ENCODE measurements at regions not wholly inside any gene's neighbourhood (a gene's known extent, or its start where the extent isn't known, plus 50 kb on each side); places are given as distances from the start of the nearest gene placed in this dataset.

GRCh38 chr2:211132573-211132972 is 576.2 kb downstream of the CPS1 start:
- Histone ChIP-seq H3K9me3 (no peaks in the 10 kb centered on the region), H3K36me3 (no peaks in the 10 kb centered on the region), H3K27me3 (no peaks in the 10 kb centered on the region), H3K27ac (no peak overlapping the region), H3K4me3 (no peak overlapping the region), H3K4me1 (no peaks in the 10 kb centered on the region)
- no peak for DNase-seq
- intact Hi-C loops (cut with DNase I; ENCODE audit: low total_unique reads), result no loop called here
- TF ChIP-seq EP300 (IDR thresholded peaks at IDR 0.05) (no peak), POLR2AphosphoS5 (IDR thresholded peaks at IDR 0.05) (no peak), POLR2A (IDR thresholded peaks at IDR 0.05) (no peak)
- TF ChIP-seq, protein P1, sequence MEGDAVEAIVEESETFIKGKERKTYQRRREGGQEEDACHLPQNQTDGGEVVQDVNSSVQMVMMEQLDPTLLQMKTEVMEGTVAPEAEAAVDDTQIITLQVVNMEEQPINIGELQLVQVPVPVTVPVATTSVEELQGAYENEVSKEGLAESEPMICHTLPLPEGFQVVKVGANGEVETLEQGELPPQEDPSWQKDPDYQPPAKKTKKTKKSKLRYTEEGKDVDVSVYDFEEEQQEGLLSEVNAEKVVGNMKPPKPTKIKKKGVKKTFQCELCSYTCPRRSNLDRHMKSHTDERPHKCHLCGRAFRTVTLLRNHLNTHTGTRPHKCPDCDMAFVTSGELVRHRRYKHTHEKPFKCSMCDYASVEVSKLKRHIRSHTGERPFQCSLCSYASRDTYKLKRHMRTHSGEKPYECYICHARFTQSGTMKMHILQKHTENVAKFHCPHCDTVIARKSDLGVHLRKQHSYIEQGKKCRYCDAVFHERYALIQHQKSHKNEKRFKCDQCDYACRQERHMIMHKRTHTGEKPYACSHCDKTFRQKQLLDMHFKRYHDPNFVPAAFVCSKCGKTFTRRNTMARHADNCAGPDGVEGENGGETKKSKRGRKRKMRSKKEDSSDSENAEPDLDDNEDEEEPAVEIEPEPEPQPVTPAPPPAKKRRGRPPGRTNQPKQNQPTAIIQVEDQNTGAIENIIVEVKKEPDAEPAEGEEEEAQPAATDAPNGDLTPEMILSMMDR (IDR thresholded peaks at IDR 0.05), result no peak
- WGBS, 5 donors, result 52 to 68% (median 63%) methylated on average over 2 of the region's 2 CpGs

DNA sequence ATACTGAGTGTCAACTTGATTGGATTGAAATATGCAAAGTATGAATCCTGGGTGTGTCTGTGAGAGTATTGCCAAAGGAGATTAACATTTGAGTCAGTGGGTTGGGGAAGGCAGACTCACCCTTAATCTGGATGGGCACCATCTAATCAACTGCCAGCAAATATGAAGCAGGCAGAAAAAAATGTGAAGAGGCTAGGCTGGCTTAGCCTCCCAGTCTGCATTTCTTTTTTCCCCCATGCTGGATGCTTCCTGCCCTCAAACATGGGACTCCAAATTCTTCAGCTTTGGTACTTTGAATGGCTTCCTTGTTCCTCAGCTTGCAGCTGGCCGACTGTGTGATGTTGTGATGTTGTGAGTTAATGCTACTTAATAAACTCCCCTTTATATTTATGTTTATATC is 577.4 kb downstream of the CPS1 start:
- Histone ChIP-seq H3K27me3 (no peaks in the 10 kb centered on the region), H3K4me3 (no peak overlapping the region), H3K27ac (no peak overlapping the region), H3K9me3 (no peaks in the 10 kb centered on the region), H3K4me1 (no peaks in the 10 kb centered on the region), H3K36me3 (no peaks in the 10 kb centered on the region)
- no peak for DNase-seq
- 63 to 86% (median 74%) methylated on average over 1 of the region's 1 CpG for WGBS, 5 donors
- TF ChIP-seq EP300 (IDR thresholded peaks at IDR 0.05) (no peak), POLR2A (IDR thresholded peaks at IDR 0.05) (no peak), POLR2AphosphoS5 (IDR thresholded peaks at IDR 0.05) (no peak)
- TF ChIP-seq, protein P1 (IDR thresholded peaks at IDR 0.05), result no peak
- intact Hi-C loops (cut with DNase I; ENCODE audit: low total_unique reads), result no loop called here

- 81 to 93% (median 89%) methylated on average over 5 of the region's 5 CpGs for WGBS, 5 donors
- intact Hi-C loops (cut with DNase I; ENCODE audit: low total_unique reads), result no loop called here
- Histone ChIP-seq H3K4me1 (no peaks in the 10 kb centered on the region), H3K36me3 (no peaks in the 10 kb centered on the region), H3K27me3 (no peaks in the 10 kb centered on the region), H3K4me3 (no peak overlapping the region), H3K27ac (no peak overlapping the region), H3K9me3 (no peaks in the 10 kb centered on the region)
- DNase-seq, result no peak
- TF ChIP-seq EP300 (IDR thresholded peaks at IDR 0.05) (no peak), POLR2A (IDR thresholded peaks at IDR 0.05) (no peak), POLR2AphosphoS5 (IDR thresholded peaks at IDR 0.05) (no peak)
- TF ChIP-seq, protein P1 (IDR thresholded peaks at IDR 0.05), result no peak
These were observed 582.2 kb downstream of the CPS1 start for GRCh38 chr2:211138551-211138950.

- Histone ChIP-seq H3K36me3 (no peaks in the 10 kb centered on the region), H3K4me3 (no peak overlapping the region), H3K4me1 (no peaks in the 10 kb centered on the region), H3K27me3 (no peaks in the 10 kb centered on the region), H3K9me3 (no peaks in the 10 kb centered on the region), H3K27ac (no peak overlapping the region)
- DNase-seq, result no peak
- intact Hi-C loops (cut with DNase I; ENCODE audit: low total_unique reads), result no loop called here
- TF ChIP-seq POLR2A (IDR thresholded peaks at IDR 0.05) (no peak), POLR2AphosphoS5 (IDR thresholded peaks at IDR 0.05) (no peak), EP300 (IDR thresholded peaks at IDR 0.05) (no peak)
- TF ChIP-seq, protein P1 (IDR thresholded peaks at IDR 0.05), result no peak
- 61 to 93% (median 91%) methylated on average over 4 of the region's 4 CpGs for WGBS, 5 donors
These were observed 585.2 kb downstream of the CPS1 start for GRCh38 chr2:211141646-211142045.

Data from stomach (tissue), 8 donors.